ENCODE measurements at regions not wholly inside any gene's neighbourhood (a gene's known extent, or its start where the extent isn't known, plus 50 kb on each side); places are given as distances from the start of the nearest gene placed in this dataset.

DNA sequence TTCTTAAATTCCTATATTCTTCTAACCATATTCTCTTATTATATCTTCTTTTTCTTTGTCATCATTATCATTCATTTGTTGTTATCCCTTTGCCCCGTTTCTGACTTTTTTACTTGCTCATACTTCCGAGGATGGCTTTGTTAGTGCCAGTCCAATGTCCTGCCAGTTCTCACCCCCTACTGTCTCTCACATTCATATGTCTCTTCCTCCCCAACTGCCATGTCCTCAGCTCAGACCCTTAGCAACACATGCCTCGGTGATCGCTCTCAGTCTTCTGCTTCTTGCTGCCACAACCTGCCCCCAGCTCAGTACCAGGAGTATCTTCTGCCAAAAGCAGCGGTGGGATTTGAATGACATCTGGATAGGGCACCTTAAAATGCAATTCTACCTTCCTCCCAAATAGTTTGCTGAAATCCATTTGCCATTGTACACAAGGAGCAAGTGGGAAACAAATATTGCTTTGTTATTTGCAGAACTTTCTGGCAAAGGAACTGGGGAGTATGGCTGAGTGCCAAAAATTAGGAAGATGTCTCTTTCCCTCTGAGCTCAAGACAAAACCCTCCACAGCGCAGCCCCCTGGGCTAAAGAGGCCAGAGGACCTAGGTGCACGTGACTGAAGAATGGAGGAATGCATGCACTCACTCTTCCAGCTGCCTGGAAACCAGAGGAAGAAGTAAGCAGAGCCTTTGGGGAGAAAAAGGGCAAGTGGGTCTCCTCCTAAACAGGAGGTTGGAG is 57.7 kb upstream of the CTNNB1 start:
- TF ChIP-seq, protein P1, sequence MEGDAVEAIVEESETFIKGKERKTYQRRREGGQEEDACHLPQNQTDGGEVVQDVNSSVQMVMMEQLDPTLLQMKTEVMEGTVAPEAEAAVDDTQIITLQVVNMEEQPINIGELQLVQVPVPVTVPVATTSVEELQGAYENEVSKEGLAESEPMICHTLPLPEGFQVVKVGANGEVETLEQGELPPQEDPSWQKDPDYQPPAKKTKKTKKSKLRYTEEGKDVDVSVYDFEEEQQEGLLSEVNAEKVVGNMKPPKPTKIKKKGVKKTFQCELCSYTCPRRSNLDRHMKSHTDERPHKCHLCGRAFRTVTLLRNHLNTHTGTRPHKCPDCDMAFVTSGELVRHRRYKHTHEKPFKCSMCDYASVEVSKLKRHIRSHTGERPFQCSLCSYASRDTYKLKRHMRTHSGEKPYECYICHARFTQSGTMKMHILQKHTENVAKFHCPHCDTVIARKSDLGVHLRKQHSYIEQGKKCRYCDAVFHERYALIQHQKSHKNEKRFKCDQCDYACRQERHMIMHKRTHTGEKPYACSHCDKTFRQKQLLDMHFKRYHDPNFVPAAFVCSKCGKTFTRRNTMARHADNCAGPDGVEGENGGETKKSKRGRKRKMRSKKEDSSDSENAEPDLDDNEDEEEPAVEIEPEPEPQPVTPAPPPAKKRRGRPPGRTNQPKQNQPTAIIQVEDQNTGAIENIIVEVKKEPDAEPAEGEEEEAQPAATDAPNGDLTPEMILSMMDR (conservative IDR thresholded peaks at IDR 0.05; ENCODE audit: low read length), result no peak
- no peak for TF ChIP-seq EZH2phosphoT487 (IDR thresholded peaks at IDR 0.05; ENCODE audit: borderline replicate concordance, low read depth, low read length)

Measured in OCI-LY7 (cell line).